DLD1 (cell line): ENCODE measurements at regions not wholly inside any gene's neighbourhood (a gene's known extent, or its start where the extent isn't known, plus 50 kb on each side); places are given as distances from the start of the nearest gene placed in this dataset.
"Not testable (repeated sequence)": the region's sequence is repeated elsewhere in the genome, so short reads cannot be mapped to it uniquely, and the experiment has no call there.

ENCODE experiments used
- in situ Hi-C: cut with HindIII; loops from 2 replicates; pipeline ENCODE4 v1.10.0; 2017; ENCODE audit warnings: low sequenced_read_pairs

DNA sequence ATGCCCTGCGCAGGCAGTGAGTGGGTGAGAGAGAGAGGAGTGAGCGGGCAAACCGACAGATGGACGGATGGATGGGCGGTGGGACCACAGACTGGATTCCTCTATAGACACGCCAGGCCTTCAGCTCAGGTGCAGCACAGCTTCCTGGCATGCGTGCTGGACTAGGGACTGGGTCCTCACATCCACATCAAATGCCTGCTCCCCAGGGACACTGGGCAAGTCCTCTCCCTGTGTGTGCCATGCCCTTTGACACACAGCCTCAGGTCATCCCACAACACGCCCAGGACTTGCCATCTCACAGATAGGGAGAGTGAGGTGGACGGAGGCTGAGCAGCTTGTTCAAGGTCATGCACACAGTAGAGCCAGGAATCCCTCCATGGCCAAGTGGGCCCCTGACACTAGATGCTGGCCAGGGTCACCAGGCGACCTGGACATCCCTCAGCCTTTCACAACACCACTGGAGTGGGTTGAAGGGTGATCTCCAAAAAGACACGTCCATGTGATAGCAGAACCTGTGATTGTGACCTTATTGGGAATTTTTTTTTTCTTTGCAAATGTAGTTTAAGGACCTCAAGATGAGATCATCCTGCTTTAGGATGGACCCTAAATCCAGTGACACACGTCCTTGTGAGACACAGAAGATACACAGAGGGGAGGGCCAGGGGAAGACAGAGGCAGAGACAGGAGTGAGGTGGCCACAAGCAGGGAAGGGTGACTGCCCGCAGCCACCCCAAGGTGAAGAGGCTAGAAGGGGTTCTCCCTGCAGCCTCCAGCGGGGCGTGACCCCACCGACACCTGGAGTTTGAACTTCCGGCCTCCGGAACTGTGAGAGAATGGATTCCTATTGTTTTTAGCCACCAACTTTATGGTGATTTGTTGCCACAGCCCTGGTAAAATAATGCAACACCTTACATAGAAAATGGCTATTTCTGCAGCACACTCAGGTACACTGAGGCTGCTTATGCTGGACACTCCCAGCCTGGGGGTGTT lies 155.0 kb upstream of the CHST15 start:
- in situ Hi-C loops: no loop called here

DNA sequence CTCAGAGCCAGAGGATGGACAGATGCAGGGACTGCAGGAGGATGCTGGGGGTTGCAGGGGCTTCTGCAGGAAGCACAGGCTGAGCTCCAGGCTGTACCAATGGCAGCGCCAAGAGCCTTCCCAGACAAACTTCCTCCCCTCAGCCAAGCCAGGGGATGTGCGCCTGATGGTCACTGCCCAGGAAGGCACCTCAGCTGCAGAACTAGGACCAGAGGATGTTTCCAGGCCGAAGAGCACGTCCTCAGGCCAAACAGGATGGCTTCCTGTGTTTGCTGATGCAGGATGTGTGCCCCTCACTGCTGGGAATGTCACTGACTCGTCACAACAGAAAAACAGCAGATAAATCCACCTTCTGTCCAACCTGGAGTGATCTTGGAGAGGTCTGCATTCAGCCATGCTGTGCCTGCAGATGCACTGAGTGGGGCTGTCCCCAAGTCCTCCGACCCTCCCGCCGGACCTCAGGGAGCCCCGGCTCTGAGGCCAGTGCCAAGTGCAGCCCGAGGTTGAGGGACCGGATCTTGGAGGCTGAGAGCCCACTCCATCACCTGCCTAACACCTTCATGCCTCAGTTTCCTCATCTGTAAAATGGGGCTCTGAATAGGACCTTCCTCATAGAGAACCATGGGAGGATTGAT lies 152.5 kb upstream of the CHST15 start:
- in situ Hi-C loops: no loop called here

DNA sequence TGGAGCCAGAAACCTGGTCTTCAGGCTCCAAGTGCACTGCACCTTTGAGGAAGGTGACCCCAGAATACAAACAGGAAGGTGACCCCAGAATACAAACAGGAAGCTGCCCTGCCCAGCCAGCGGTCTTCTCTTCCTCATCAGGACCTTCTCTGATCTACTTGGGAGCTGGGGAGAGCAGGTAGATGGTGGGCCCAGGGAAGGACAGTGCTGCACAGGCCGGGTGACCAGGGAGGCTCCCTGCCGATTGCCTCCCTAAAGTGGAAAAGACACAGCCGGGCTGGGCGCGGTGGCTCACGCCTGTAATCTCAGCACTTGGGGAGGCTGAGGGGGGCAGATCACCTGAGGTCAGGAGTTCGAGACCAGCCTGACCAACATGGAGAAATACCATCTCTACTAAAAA lies 151.8 kb upstream of the CHST15 start:
- in situ Hi-C loops: no loop called here

DNA sequence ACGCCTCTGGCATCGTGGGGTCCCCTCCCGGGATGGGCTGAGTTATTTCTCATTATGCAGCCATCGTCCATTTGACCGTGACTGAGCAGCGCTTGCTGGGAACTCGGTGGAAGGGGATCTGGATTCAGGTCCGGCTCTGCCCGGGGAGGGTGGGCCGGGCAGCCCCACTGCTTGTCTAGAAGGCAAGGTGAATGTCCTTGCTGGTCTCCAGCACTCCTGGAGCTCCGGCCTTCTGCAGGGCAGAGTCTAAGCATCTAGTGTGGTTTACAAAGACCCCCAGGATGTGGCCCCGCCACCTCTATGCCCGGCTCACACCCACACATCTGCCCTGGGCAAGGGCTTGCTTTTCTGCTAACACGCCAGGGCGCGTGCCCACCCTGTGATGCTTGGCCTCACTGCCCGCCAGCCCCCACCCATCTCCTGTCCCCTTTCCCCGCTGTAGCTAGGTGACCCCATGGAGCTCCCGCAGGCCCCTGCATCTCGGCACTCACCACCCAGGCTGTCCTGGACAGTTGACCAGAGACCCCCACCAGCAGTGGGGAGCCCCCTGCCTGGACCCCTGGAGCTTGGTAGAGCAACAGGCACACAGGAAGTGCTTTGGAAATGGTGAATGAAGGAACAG lies 151.0 kb upstream of the CHST15 start:
- in situ Hi-C loops: no loop called here

DNA sequence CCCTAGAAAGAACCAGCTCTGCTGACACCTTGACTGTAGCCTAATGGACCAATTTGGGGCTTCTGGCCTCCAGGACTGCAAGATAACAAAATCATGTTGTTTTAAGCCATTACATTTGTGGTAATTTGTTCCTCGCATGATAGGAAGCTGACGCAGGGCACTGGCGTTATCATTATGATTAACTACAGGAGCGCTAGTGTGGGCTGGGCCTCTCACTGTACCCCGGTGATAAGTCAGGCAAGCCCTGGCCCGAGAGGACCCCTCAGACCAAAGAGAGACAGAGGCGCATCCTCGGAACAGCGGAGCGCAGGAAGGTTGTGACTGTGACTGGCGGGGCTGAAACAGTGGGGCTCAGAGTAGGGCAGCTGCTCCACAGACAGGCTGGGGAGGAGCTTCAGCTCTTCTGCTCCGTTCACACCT lies 150.3 kb upstream of the CHST15 start:
- in situ Hi-C loops: no loop called here

DNA sequence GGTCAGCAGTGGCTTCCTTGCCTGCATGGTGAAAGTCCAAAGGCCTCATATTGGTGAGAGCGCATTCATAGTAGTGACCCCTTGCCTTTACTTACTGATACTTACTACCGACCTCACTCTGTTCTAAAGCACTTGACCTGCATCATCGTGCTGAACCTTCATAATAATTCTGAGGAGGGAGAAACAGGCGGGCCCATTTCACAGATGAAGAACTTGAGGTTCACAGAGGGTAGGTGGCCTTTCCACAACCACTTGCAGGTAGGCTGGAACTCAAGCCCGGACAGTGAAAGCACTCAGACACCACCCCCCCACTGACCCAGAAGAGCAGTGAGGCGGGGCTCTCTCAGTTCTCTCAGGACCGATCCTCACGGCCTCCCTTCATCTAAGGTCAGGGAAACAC lies 149.4 kb upstream of the CHST15 start:
- in situ Hi-C loops: no loop called here

DNA sequence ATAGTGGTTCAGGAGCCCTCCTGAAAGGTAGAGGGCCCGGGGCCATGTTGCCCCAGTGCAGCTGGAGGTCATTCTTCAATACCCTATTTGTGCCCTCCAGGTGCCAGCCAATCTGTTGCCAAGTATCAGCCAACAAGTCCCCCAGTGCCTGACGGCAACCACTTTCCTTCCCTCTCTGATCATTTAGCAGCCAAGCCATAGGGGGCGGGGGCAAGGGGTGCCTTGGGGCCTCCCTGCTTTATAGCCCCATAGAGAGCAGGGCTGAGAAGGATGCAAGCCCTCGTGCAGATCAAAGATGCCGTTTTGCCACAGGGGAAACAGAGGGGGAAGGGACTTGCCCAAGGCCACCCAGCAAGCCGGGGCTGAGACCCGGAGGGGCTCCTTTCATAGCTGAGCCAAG lies 149.0 kb upstream of the CHST15 start:
- in situ Hi-C loops: no loop called here

DNA sequence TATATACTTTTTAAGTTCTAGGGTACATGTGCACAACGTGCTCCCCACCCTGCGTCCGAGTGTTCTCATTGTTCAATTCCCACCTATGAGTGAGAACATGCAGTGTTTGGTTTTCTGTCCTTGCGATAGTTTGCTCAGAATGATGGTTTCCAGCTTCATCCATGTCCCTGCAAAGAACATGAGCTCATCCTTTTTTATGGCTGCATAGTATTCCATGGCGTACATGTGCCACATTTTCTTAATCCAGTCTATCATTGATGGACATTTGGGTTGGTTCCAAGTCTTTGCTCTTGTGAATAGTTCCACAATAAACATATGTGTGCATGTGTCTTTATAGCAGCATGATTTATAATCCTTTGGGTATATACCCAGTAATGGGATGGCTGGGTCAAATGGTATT lies 148.1 kb upstream of the CHST15 start:
- in situ Hi-C loops: not testable (repeated sequence)

DNA sequence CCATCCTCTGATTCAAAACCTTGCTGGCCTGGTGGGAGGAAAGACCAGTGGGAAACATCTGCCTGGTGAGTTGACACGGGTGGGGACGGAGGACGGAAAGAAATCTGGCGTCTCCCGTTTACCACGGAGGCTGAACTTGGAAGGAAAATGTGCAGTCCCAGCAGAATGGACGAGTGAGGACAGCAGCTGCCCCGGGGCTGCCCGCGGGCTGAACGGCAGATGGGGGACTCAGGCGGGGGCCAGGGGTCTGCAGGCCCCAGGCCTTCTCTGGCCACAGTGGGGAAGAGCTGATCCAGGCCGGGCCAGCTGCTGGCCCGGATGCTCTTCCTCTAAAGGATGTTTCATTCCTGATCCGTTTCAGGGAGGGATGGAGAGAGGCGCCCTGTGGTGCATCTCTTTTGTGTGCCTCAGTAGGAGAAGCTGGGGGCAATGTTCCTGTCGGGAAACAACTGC lies 147.5 kb upstream of the CHST15 start:
- in situ Hi-C loops: no loop called here

DNA sequence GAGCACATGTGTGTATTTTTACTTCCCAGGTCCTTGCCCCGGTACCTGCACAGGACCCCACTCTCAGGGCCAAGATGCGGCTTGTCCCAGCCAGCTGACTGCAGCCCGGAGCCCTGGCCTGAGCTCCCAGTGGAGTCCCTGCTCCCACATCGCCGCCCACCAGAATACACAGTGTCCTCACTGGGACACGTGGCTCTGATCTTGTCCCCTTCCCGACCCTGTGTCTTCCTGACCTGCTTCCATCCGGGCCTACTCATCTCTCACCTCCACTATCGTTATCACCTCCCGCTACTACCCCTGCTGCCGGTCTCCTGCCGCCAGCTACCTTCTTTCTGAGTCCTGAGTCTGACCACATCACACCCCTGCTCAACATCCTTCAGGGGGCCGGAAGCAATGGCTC lies 146.3 kb upstream of the CHST15 start:
- in situ Hi-C loops: no loop called here

DNA sequence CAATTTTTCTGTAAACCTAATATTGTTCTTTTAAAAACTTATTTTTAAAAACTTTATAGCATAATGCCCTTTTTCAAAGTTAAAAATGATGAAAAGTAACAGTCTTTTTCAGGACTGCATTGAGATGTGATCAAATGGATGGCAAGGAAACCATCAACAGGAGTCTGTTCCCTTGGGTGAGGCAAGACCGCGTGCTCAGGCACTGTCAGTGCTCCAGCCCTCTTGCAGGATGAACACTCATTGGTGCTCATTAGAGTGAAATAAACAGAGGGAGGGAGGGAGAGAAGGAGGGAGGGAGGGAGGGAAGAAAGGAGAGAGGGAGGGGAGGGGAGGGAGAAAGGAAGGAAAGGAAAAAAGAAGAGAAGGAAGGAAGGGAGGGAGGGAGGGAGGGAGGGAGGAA lies 145.7 kb upstream of the CHST15 start:
- in situ Hi-C loops: no loop called here

DNA sequence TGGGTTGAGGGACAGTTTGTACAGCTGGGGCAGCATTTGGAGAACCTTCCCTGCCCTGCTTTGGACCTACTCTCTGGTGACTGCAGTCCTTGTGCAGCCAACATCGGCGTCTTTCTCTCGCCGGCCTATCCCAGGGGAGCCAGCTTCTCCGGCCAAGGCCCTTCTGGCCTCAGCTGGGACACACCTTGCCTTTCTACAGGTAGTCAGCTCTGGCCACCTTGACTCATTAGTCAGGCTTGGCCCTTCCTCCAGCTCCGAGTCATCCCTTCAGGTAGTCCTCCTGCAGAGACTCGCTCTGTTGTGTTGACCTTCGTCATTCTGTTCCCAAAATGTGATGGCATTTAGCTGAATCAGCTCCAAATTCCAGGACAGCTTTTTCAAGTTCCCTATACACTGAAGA lies 145.0 kb upstream of the CHST15 start:
- in situ Hi-C loops: no loop called here

DNA sequence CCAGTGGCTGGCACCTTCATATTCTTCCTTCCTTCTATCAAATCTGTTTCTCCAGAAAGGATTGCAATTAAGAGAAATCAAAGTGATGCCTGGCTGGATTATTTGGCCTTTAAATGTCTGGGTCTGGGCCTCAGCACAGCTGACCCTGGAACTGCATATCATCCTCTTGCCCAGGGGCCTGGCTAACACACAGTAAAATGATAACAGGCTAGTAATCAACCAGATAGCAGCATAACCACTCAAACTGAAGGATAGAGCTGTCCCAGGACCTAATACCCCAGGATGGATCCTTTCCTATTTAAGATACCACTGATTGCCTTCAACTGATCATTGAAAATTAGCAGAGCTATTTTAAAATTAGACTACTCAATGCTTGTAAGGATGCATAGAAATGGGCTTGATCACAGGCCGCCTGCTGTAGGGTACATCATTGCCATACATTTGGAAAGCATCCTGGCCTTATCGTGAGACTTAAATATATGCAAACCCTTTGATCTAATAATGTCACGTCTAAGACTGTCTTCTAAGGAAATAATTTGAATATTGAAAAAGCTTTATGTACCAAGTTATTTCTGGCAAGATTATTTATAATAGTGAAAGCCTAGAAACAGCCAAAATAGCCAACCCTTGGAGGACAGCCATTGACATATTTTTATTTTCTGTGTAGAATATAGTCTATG lies 144.0 kb upstream of the CHST15 start:
- in situ Hi-C loops: no loop called here

DNA sequence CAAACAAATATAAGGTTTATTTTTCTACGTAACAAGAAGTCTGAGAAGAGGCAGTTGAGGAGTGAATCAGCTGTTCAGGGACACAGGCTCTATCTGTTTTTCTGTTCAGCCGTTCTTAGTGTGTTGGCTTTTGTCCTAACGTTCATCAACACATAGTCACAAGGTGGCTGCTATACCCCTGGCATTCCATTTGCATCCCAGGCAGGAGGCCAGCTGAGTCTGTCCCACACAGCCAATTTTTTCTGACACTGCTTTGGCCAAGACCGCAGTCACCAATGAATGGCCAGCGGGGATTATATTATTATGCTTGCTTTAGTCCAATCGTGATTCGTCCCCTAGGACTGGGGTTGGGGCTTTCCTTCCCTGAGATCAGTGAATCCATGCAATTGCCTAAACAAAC lies 143.4 kb upstream of the CHST15 start:
- in situ Hi-C loops: no loop called here

DNA sequence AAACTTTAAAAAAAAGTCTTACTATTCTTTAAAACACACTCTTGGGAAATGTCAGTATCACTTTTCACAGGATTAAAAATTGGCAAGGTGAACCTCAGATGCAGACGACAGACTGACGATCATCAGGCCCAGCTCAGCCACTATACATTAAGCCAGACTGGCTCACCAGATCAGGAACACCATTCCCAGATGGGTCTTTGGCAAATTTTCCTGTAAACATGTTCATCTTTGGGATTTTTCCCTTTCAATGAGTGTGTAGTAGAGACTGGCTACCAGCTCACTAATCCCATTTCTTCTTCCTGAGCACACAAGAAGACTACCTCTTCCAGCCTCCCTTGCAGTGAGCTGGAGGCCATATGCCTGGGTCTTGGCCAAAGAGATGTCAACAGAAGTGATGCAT lies 142.7 kb upstream of the CHST15 start:
- in situ Hi-C loops: no loop called here

DNA sequence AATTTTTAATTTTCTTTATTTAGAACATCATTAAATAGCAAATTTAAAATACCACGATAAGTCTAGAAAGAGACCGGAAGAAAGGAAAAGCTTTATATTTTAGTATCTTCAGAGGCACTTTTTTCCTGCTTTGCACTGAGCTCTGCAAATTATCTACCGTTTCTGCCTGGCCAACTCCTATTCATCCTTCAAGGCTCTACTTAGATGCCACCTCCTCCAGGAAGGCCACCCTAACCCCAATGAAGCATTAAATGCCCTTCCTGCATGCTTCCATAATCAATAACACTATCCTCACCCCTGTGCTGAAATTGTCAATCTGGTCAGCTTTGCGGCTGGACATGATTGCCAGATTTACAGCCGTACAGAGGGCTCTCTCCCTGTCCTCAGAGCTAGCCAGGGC lies 141.8 kb upstream of the CHST15 start:
- in situ Hi-C loops: no loop called here

DNA sequence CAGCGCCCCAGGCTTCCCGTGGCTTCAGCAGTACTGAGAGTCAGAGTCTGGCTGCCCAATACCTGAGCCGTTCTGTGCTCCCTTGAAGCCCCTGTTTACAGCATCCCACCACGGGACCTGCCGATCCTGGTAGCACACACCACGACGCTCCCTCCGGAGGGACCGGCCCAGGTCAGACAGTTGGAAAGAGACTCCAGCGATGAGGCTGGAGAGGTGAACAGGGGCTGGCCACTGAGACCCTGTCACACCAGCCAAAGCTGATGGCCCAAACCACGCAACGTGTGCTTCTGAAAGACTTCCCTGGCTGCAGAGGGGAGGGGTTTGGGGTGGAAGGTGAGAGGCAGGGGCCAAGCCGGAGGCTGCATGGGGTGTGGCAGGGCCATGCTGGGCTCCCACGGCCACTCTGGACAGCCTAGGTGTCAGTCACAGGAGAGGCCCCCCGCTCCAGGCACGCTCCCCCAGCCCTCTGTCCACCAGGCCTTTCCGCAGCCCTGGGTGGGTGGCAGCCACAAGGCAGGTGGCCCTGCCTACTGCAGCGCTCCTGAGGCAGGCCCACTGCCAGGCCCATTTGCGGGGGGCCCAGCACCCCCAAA lies 140.2 kb upstream of the CHST15 start:
- in situ Hi-C loops: no loop called here

DNA sequence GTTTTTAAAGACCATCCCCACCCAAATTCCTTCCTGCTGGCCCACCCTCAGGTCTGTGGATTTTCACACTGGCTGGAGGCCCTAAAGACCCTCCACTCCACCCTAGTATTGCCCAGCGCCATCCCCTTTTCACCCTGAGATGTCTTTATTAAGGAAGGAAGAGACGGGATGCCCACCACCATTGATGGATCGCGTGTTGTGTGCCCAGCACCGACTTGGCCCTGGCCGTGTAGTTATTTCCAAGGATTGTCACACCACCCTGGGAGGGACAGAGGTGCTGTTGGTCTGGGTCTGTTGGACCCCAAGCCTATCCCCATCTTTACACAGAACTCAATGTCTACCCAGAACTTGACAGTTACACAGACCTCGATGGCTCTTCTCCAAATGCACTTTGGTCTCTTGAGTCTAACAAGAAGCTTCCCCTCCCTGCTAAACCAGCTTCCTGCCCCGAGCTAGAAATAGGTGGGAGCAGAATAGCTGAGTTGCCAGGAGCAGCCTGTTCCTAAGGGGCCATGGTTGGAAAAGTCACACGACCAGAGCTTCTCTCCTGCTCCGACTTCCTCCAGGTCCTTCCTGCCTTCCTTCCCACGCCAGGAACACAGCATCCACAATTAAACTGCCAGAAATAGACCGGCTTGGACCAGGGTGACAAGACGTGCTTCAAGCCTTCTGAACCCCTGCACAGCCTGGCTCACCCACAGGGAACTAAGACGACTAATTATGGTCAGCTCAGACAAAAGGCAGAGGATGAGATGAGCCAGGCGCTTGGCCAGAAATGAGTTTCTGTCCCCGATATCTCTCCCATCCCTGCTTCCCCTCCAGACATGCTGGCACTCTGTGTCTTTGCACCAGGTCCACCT lies 139.5 kb upstream of the CHST15 start:
- in situ Hi-C loops: no loop called here

DNA sequence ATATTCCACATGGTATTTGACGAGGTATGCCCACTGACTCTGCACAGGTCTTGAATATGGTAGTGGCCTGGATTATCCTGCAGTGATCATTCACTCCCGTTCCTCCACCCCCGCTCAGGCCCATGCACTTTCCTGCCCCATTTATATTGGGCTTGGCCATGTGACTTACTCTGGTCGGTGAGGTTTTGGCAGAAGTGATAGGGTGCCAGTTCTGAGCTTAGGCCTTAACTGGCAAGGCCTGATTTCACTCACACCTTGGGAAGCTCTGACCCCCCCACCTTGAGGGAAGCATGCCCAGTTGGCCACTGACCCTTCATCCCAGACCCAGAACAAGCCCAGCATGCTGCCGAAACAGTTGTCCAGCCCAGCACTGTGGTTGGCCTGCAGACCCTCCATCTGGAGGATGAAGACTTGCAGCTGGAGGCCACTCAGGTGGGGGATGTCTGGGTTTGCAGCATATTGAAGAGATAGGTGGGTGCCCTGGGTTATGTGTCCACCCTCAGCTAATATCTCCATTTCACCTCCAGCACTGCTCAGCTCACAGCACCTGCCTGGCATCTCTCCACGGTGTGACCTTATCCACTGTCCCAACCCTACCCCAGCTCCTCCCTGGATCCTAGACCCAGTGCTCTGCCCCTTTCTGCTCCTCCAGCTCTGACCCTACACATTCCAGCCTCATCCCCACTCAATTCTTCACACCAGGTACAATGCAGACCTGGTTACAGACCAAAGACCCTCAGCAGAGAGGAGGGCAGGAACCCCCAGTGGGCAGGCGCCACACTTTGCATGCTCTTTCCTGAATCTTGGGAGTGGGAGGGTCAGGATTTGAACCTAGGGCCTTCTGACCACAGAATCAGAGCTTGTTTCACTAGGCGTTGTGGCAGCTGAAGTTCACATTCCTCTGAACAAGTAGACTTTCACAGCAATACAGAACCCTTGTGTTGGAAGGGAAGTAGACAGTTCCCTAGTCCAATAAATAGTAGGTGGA lies 138.1 kb upstream of the CHST15 start:
- in situ Hi-C loops: no loop called here
